ENCODE measurements at regions not wholly inside any gene's neighbourhood (a gene's known extent, or its start where the extent isn't known, plus 50 kb on each side); places are given as distances from the start of the nearest gene placed in this dataset.
"Not testable (repeated sequence)": the region's sequence is repeated elsewhere in the genome, so short reads cannot be mapped to it uniquely, and the experiment has no call there.

DNA sequence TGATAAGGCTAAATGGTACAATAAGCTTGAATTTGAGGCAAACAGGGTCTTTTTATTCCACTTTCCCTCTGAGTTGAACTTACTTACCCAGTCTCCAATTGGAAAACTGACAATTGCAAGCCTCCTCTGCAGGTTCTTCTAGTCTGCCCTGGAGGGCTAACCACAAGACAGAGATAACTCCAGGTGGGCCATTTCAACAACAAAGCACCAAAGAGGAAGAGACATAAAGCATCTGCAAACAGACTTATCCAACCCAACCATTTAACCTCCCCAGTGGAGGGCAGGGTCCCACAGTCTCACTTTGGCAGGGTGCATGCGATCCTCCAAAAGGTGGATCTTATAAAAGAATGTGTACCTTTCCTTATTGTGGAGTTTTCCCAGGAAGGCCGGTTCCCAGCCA lies 525.8 kb downstream of the DIPK2A start:
- no peaks in the 10 kb centered on the region for H3K36me3 ChIP-seq
- no peaks in the 10 kb centered on the region for H3K4me1 ChIP-seq
- ATAC-seq (no peak), DNase-seq (no peak), FAIRE-seq (no peak)
- WGBS, 2 donors: 92 to 93% methylated on average over 2 of the region's 2 CpGs
- H3K27me3 ChIP-seq: no peaks in the 10 kb centered on the region
- intact Hi-C loops (cut with DNase I): no loop called here
- no peaks in the 10 kb centered on the region for H3K9me3 ChIP-seq
- TF ChIP-seq CTCF (IDR thresholded peaks at IDR 0.05): no peak
- no peak overlapping the region for H3K4me3 ChIP-seq
- no peak overlapping the region for H3K27ac ChIP-seq

- no peak for TF ChIP-seq CTCF (IDR thresholded peaks at IDR 0.05)
- ATAC-seq (no peak), FAIRE-seq (no peak), DNase-seq (no peak)
- Histone ChIP-seq H3K36me3 (no peaks in the 10 kb centered on the region), H3K4me1 (no peaks in the 10 kb centered on the region), H3K9me3 (no peaks in the 10 kb centered on the region), H3K4me3 (no peak overlapping the region), H3K27ac (no peak overlapping the region), H3K27me3 (no peaks in the 10 kb centered on the region)
- intact Hi-C loops (cut with DNase I): no loop called here
- WGBS, 2 donors: 41 to 47% methylated on average over 2 of the region's 2 CpGs
Observed at GRCh38 chr3:144499001-144499930, 527.6 kb downstream of the DIPK2A start.

- no peaks in the 10 kb centered on the region for H3K9me3 ChIP-seq
- no peak overlapping the region for H3K4me3 ChIP-seq
- no peak for TF ChIP-seq CTCF (IDR thresholded peaks at IDR 0.05)
- H3K36me3 ChIP-seq: no peaks in the 10 kb centered on the region
- ATAC-seq (no peak), DNase-seq (no peak), FAIRE-seq (no peak)
- intact Hi-C loops (cut with DNase I): no loop called here
- no peak overlapping the region for H3K27ac ChIP-seq
- no peaks in the 10 kb centered on the region for H3K27me3 ChIP-seq
- 60 to 72% methylated on average over 1 of the region's 1 CpG for WGBS, 2 donors
- H3K4me1 ChIP-seq: no peaks in the 10 kb centered on the region
Observed at GRCh38 chr3:144501467-144501866, 529.8 kb downstream of the DIPK2A start.

DNA sequence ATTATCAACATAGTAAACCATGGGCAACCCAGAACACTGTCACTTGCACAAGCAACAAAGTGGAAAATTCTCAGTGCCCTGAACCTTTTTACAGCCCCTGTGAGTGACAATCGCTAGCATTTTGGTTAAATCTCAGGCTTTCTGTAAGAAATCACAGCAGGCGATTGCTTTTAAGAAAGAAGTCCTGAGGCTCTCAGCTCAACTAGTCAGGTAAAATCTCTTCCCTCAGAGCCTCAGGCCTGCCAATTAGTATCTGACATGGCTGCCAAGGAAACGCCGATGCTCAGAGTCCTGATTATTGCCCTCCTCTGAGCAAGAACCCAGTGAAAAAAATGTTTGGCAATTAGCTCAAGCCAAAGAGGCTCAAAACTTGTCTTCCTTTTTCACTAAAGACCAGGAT lies 530.8 kb downstream of the DIPK2A start:
- H3K9me3 ChIP-seq: no peaks in the 10 kb centered on the region
- H3K4me3 ChIP-seq: no peak overlapping the region
- FAIRE-seq (no peak), ATAC-seq (no peak), DNase-seq (no peak)
- intact Hi-C loops (cut with DNase I): no loop called here
- no peaks in the 10 kb centered on the region for H3K27me3 ChIP-seq
- no peaks in the 10 kb centered on the region for H3K36me3 ChIP-seq
- H3K27ac ChIP-seq: no peak overlapping the region
- no peaks in the 10 kb centered on the region for H3K4me1 ChIP-seq
- no peak for TF ChIP-seq CTCF (IDR thresholded peaks at IDR 0.05)
- WGBS, 2 donors: 80 to 83% methylated on average over 4 of the region's 4 CpGs

DNA sequence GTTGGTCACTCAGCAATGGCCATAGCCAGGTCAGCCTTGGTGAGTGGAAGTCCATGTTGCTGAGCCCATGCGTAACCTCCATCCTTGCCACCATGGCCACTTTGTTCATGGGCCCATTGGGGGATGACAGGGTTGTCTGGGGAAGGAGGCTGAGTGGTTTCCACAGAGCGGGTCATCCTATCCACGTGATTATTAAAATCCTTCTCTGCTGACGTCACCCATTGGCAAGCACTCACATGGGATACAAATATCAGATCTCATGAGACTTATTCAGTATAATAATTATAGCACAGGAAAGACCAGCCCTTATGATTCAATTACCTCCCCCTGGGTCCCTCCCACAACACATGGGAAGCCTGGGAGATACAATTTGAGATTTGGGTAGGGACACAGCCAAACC lies 534.8 kb downstream of the DIPK2A start:
- FAIRE-seq; H3K4me3 ChIP-seq; DNase-seq; ATAC-seq; H3K27me3 ChIP-seq; H3K4me1 ChIP-seq; H3K36me3 ChIP-seq; H3K9me3 ChIP-seq; H3K27ac ChIP-seq; intact Hi-C loops (cut with DNase I): not testable (repeated sequence)
- WGBS, 2 donors: 74 to 84% methylated on average over 4 of the region's 4 CpGs
